ENCODE measurements at regions not wholly inside any gene's neighbourhood (a gene's known extent, or its start where the extent isn't known, plus 50 kb on each side); places are given as distances from the start of the nearest gene placed in this dataset.

GRCh38 chr3:42031808-42032480 lies 59.2 kb upstream of the TRAK1 start:
- no peak overlapping the region for H4K8ac ChIP-seq (replicated peaks; ENCODE audit: insufficient read length, low read depth, low read length)
- H3K4me1 ChIP-seq (ENCODE audit: insufficient read depth, low read length): peaks cover 8% of the 10 kb centered on the region; the same call in 1 of the 2 replicates
- peak overlapping the region; percentile 24 for H3K4me2 ChIP-seq (ENCODE audit: insufficient read depth, insufficient read length, low read length)
- Mint-ChIP-seq H3K9me3 (peaks cover 4 to 8% of the 10 kb centered on the region in 2 experiments; a peak in 3 of 5 replicates), H3K4me3 (no peak overlapping the region; a peak in 1 of 5 replicates), H3K27ac (peak overlapping the region; percentile 92 to 96 (median 95)), H3K4me1 (peaks cover 31 to 33% of the 10 kb centered on the region in 2 experiments), H3K36me3 (ENCODE audit: insufficient read depth in 1 of 3, low read depth in 3 of 3) (peaks cover 3 to 27% (median 7%) of the 10 kb centered on the region in 3 experiments), H3K27me3 (ENCODE audit: low read depth) (no peaks in the 10 kb centered on the region)
- peaks cover 2% of the 10 kb centered on the region; the same call in 1 of the 2 replicates for H3K79me2 ChIP-seq (ENCODE audit: insufficient read depth, low read length)
- no peak overlapping the region for H2BK15ac ChIP-seq (ENCODE audit: low read depth, low read length)
- no peak overlapping the region for H3K9ac ChIP-seq (ENCODE audit: extremely low read depth, insufficient read length, low read length)
- H4K5ac ChIP-seq (ENCODE audit: insufficient read length, low read depth, low read length): no peak overlapping the region
- H2BK120ac ChIP-seq (ENCODE audit: low read depth, low read length, poor library complexity, severe bottlenecking): no peak overlapping the region
- H4K20me1 ChIP-seq (ENCODE audit: control insufficient read depth, insufficient read depth, insufficient read length): no peaks in the 10 kb centered on the region
- H3K79me1 ChIP-seq (ENCODE audit: insufficient read depth, low read depth, low read length, poor library complexity, severe bottlenecking): peaks cover 3% of the 10 kb centered on the region
- H2BK20ac ChIP-seq (ENCODE audit: low read depth, low read length, poor library complexity, severe bottlenecking): no peak overlapping the region
- H3K27me3 ChIP-seq (ENCODE audit: insufficient read depth, low read length): no peaks in the 10 kb centered on the region
- no peak overlapping the region for H2BK12ac ChIP-seq (ENCODE audit: insufficient read length, low read depth, low read length)
- peak overlapping the region; percentile 23 for H3K18ac ChIP-seq (ENCODE audit: insufficient read length, low read depth, low read length)
- no peak overlapping the region for H3K27ac ChIP-seq (ENCODE audit: insufficient read length, low read depth, low read length)
- H2AK5ac ChIP-seq (ENCODE audit: insufficient read length, low read length): no peak overlapping the region
- WGBS (ENCODE audit: extremely low coverage, insufficient read length, low lambda C conversion rate): no CpG with 5 or more reads among the region's 8 CpGs
- no peaks in the 10 kb centered on the region for H3K9me3 ChIP-seq (ENCODE audit: control insufficient read depth, low read depth, low read length)
- H3K56ac ChIP-seq (ENCODE audit: insufficient read length, low read depth, low read length): no peak overlapping the region
- H3T11ph ChIP-seq (ENCODE audit: low read length): no peak overlapping the region
- peak overlapping the region; percentile 47; the same call in 1 of the 2 replicates for H3K14ac ChIP-seq (ENCODE audit: insufficient read depth, low read length)
- H4K91ac ChIP-seq (ENCODE audit: insufficient read length, low read depth, low read length): no peak overlapping the region
- no peak overlapping the region for H2BK5ac ChIP-seq (ENCODE audit: insufficient read length, low read length)
- TF ChIP-seq CTCF (conservative IDR thresholded peaks at IDR 0.05): no peak
- no peak for DNase-seq
- H3K4ac ChIP-seq (ENCODE audit: low read depth, low read length): no peak overlapping the region
- no peak overlapping the region for H3K23ac ChIP-seq (ENCODE audit: insufficient read length, low read depth, low read length)
- no peaks in the 10 kb centered on the region for H3K23me2 ChIP-seq (ENCODE audit: insufficient read length, low read depth, low read length, poor library complexity, severe bottlenecking)
- H2AFZ ChIP-seq (ENCODE audit: low read length): no peak overlapping the region
